AG09309 (cell line): ENCODE measurements at regions not wholly inside any gene's neighbourhood (a gene's known extent, or its start where the extent isn't known, plus 50 kb on each side); places are given as distances from the start of the nearest gene placed in this dataset.

Source experiments
- DNase-seq: peaks from one replicate; pipeline ENCODE4 v3.0.0-alpha.2; 2010; ENCODE audit warnings: low read depth
- H3K4me3 ChIP-seq: 2 replicates; pipeline ENCODE4 v1.5.1; 2011; ENCODE audit warnings: mild to moderate bottlenecking, low read depth, low read length, moderate library complexity; ENCODE audit not compliant: control insufficient read depth
- TF ChIP-seq, protein P1 (sequence below): IDR thresholded peaks from 2 replicates; pipeline ENCODE4 v1.5.1; 2011; ENCODE audit warnings: mild to moderate bottlenecking, low read depth, low read length, inconsistent platforms; ENCODE audit not compliant: insufficient read depth, control insufficient read depth; ENCODE audit errors: missing control alignments

DNA sequence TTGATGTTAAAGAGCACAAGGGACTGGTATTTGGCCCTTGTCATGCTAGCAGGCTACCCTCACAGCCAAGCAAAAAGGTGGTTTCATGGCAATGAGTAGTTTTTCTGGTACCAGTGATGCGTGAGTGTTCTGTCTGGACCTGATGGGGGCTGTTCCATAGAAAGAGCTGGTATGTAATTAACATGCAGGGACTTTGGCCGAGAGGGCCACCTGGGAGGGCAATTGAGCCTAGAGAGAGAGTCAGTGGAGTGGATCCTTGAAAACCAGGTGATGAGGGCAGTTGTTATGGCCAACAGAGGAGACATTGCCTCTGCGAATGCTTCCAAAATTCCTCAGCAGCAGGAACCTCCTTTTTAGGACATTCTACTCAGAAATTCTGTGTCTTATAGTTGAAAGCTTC lies 383.3 kb downstream of the PSAT1 start:
- TF ChIP-seq, protein P1, sequence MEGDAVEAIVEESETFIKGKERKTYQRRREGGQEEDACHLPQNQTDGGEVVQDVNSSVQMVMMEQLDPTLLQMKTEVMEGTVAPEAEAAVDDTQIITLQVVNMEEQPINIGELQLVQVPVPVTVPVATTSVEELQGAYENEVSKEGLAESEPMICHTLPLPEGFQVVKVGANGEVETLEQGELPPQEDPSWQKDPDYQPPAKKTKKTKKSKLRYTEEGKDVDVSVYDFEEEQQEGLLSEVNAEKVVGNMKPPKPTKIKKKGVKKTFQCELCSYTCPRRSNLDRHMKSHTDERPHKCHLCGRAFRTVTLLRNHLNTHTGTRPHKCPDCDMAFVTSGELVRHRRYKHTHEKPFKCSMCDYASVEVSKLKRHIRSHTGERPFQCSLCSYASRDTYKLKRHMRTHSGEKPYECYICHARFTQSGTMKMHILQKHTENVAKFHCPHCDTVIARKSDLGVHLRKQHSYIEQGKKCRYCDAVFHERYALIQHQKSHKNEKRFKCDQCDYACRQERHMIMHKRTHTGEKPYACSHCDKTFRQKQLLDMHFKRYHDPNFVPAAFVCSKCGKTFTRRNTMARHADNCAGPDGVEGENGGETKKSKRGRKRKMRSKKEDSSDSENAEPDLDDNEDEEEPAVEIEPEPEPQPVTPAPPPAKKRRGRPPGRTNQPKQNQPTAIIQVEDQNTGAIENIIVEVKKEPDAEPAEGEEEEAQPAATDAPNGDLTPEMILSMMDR = no peak
- no peak overlapping the region for H3K4me3 ChIP-seq
- DNase-seq = no peak

DNA sequence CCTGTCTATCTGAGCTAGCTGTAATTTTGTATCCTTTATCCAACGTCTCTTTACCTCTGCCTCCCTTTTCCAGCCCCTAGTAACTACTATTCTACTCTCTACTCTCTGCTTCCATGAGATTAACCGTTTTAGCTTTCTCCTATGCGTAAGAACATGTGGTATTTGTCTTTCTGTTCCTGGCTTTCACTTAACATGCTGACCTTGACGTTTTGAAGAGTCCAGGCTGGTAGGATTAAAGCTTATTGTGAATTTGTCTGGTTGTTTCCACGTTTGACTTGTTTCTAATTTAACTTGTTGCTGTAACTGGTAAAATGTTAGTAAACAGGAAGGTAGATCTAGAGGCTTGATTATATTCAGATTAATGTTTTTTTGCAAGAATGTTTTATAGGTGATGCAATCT lies 385.3 kb downstream of the PSAT1 start:
- no peak for DNase-seq
- TF ChIP-seq, protein P1 = no peak
- no peak overlapping the region for H3K4me3 ChIP-seq

DNA sequence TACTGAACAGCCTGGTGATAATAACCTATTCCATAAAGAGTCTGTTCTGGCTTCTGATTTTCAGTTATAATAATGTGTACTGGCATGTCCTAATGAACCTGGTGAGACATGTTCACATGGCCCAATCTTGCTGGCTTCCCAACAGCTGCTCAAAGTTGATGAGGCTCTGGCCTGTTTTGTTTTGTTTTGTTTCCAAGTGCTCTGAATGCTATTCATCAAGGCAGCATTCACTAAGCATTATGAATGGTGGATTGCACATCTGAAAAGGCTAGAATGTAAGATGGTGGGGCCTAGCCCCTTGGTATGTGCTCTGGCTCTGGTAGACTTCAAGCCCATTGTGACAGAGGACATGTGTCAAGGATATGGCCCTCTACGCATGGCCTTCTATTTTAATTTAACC lies 388.5 kb downstream of the PSAT1 start:
- no peak for DNase-seq
- TF ChIP-seq, protein P1 = no peak
- no peak overlapping the region for H3K4me3 ChIP-seq

DNA sequence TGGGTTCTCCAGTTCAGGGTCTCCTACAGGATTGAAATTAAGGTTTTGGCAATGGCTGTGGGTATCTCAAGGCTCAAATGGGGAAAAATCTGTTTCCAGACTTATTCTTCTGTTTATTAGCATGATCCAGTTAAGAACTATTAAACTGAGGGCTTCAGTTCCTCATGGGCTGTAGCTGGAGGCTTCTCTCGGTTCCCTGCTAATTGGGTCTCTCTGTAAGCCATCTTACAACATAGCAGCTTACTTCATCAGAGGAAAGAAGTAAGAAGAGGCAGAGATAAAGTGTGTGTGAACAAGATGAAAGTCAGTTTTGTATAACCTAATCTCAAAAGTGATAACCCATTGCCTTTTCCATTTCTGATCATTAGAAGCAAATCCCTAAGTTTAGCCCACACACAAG lies 391.9 kb downstream of the PSAT1 start:
- TF ChIP-seq, protein P1 = no peak
- DNase-seq = no peak
- H3K4me3 ChIP-seq = no peak overlapping the region

DNA sequence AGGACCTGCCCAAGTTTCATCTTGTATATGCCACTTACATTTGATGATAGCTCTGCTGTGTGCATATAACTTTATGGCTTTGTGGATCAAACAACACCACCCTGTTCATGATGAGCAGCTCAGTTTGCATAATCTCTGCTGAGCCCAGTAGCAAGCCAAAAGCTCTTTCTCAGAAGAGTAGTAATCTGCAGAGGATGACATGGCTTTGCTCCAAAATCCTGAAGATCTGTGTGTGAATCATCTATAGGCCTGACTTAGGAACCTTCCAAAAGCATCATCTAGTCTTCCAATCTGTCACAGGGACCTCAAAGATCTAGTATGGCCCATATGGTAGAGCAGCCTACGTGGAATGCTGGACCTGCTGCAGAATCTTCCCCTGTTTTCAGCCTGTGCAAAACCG lies 394.6 kb downstream of the PSAT1 start:
- H3K4me3 ChIP-seq = no peak overlapping the region
- no peak for DNase-seq
- TF ChIP-seq, protein P1 = no peak

DNA sequence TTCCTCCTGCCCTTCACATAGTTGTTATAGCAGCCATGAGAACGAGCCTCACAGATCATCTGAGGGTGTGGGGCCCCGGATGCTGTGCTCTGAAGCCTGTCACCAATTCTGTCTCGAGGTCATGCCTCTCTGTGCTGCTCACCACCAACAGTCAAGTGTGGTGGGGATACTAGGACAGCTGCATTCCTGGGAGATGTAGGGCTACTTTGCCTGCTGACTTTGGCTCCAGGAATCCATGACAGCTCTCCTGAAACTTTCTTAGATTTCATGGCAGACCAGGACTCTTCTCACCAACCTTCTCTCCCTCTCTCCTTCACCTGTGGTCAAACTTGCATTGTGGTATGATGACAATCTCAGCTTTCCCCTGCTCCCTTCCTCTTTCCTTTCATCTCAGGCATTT lies 395.9 kb downstream of the PSAT1 start:
- no peak overlapping the region for H3K4me3 ChIP-seq
- no peak for DNase-seq
- TF ChIP-seq, protein P1 = no peak

DNA sequence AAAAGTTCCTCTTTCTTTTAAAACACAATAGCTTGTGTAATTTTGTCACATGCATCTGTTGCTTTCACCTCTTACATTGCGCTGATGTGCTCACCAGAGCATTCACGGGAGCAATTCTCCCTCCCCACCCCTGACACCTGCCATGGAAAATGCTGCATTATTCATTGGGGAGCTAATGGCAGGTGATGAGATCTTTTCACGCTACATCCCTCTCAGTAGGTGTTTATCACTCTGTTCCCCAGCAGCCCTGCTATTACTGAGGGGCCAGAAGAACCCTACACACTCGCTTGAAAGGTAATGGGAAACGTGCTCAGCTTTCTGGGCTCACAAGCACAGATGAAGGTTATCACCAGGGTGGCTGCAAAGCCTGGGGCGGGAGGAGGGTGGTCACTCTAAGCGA lies 398.0 kb downstream of the PSAT1 start:
- TF ChIP-seq, protein P1 = no peak
- DNase-seq = no peak

More for the DNA sequence above, 398.0 kb downstream of the PSAT1 start:
- no peak overlapping the region for H3K4me3 ChIP-seq
